Stimulated activated CD4-positive, alpha-beta T cell treated with anti-CD3 and anti-CD28 coated beads, Interleukin-4, amount 100 ng/mL, for 1 hour (primary cell): ENCODE measurements at regions not wholly inside any gene's neighbourhood (a gene's known extent, or its start where the extent isn't known, plus 50 kb on each side); places are given as distances from the start of the nearest gene placed in this dataset.
"Not testable (repeated sequence)": the region's sequence is repeated elsewhere in the genome, so short reads cannot be mapped to it uniquely, and the experiment has no call there.

Experiments
- DNase-seq: peaks from one replicate; pipeline ENCODE4 v3.0.0-alpha.2; 2020

DNA sequence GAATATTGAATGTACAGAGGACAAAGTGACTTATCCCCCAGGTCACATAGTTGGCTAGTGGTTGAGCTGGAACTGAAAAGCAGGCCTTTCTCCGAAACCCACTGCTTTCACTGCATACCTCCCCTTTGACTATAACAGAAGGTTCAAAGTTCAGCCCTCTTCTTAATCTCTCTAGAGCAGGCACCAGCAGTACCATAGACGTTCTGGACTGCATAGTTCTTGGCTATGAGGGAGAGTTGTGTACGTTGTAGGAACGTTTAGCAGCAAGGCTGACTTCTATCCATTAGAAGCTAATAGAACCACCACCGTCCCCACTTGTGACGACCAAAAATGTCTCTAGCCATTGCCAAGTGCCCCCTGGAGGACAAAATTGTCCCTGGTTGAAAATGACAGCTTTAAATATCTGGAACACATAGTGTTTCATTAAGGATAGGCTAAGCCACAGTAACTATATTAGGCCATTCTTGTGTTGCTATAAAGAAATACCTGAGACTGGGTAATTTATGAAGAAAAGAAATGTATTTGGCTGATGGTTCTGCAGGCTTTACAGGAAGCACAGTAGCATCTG, 123.8 kb upstream of the MTHFD1L start:
- DNase-seq: no peak

- DNase-seq: no peak
Measured at GRCh38 chr6:150744522-150745260, 120.8 kb upstream of the MTHFD1L start.

GRCh38 chr6:150745896-150746295, 119.6 kb upstream of the MTHFD1L start:
- DNase-seq: no peak

- no peak for DNase-seq
Measured at GRCh38 chr6:150747155-150747554, 118.3 kb upstream of the MTHFD1L start.

GRCh38 chr6:150749091-150749670, 116.3 kb upstream of the MTHFD1L start:
- no peak for DNase-seq

- DNase-seq: no peak
Measured at GRCh38 chr6:150751296-150751695, 114.2 kb upstream of the MTHFD1L start.

DNA sequence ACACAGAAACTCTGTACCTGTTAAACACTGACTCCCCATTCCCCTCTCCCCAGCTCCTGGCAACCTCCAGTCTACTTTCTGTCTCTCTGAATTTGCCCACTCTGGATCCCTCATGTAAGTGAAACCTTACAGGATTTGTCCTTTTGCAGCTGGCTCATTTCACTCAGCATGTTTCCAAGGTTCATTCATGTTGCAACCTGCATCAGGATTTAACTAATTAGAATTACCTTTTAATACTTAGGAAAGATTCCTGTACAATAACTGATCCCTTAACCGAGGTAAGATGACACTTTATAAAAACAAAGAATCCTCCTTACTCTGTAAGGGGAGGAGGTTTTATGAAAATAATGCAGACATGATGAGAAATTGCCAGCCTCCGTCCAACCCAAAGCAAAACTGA, 113.1 kb upstream of the MTHFD1L start:
- no peak for DNase-seq

GRCh38 chr6:150753371-150754064, 112.0 kb upstream of the MTHFD1L start:
- no peak for DNase-seq

DNA sequence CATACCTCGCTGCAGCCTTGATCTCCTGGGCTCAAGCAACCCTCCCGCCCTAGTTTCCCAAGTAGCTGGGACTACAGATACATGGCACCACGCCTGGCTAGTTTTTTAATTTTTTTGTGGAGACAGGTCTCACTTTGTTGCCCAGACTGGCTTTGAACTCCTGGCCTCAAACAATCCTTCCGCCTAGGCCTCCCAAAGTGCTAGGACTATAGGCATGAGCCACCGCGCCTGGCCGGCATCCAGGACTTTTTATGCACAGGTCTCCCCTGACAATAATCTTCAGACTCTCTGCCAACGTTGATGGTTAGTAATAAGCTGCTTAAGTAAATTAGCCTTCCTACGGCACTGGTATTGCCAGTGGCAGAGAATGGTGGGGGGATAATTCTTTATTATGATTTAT, 110.5 kb upstream of the MTHFD1L start:
- DNase-seq: no peak

GRCh38 chr6:150755524-150755923, 110.0 kb upstream of the MTHFD1L start:
- DNase-seq: no peak

DNA sequence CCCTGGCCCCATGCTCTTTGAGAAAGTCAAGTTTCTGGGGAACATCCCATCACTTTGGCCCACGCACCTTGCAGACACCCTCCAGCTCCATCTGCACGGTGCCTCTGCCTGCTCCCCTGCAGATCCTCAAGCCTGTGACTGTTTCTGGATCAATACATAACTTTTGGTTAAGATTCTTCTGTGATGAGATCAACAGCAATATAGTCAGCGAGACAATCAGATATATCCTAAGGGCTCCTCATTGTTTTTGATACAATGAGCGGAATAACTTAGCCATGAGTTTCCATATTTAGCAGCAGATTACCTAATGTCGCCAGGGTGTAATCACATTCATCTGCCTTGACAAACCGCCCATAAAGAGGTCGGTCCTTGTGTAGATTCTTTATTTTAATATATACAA, 109.3 kb upstream of the MTHFD1L start:
- no peak for DNase-seq

DNA sequence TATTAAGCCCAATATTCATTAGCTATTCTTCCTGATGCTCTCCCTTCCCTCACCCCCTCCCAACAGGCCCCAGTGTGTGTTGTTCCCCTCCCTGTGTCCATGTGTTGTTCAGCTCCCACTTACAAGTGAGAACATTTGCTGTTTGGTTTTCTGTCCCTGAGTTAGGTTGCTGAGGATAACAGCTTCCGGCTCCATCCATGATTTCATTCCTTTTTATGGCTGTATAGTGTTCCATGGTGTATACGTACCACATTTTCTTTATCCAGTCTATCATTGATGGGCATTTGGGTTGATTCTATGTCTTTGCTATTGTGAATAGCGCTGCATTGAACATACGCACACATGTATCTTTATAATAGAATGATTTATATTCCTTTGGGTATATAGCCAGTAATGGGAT, 107.7 kb upstream of the MTHFD1L start:
- not testable (repeated sequence) for DNase-seq

GRCh38 chr6:150759483-150759882, 106.0 kb upstream of the MTHFD1L start:
- no peak for DNase-seq

- DNase-seq: no peak
Measured at GRCh38 chr6:150761771-150762170, 103.7 kb upstream of the MTHFD1L start.

GRCh38 chr6:150764334-150765066, 101.0 kb upstream of the MTHFD1L start:
- no peak for DNase-seq

DNA sequence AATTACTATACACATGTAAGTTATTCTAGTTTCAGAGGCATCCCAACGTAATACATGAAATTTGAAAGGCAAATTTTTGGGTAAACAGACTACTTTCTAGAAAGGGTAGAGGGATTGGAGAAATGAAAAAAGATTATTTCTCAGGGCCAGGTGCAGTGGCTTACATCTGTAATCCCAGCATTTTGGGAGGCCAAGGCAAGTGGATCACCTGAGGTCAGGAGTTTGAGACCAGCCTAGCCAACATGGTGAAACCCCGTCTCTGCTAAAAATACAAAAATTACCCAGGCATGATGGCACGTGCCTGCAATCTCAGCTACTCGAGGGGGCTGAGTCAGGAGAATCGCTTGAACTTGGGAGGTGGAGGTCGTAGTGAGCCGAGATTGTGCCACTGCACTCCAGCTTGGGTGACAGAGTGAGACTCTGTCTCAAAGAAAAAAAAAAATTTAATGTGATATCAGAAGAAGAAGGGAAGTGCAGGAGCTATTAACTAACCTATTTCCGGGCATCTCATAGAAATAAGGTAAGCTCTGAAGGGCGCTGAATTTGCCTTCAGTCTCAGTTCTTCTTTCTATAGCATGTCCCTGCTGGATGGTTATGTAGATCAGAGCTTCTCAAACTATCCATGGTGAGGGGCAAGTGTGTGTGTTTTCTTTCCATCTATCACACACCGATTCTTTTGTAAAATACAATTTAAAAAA, 100.3 kb upstream of the MTHFD1L start:
- DNase-seq: no peak

DNA sequence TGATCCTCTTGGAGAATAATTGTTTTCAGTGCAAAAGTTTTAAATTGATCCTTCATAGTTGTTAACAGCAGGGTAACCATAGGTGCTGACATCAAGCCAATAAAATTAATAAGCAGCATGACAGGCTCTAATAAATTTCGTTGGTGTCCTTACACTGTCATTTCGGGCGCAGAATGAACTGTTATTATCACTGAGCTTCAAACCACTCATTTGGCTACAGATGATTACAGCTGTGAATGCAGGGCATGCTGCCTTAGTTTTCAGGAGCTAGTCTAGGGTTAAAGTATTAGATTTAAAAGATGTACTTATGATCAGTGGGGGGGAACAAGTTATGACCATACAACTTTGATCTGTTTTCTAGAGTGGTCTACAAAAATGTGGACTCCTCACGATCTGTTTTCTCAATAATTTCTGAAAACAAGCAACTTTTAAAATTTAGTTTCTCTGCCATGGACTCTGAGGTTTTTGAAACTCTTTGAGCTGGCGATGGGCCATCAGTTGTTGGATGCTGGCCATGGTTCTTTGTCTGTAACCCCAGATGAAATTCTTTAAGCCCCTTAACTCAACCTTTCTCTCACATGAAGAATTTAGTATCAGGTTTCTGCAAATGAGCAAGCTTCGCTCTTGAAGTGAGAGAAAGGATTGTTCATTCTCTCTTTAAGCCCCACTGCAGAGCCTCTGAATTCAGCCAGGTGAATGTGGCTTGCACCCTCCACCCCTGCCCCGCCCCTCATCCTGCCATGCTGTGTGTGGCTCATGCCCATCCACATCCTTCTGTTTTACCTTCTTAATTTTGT, 99.1 kb upstream of the MTHFD1L start:
- DNase-seq: no peak

GRCh38 chr6:150767161-150767560, 98.3 kb upstream of the MTHFD1L start:
- DNase-seq: no peak

- no peak for DNase-seq
Measured at GRCh38 chr6:150767571-150768018, 97.9 kb upstream of the MTHFD1L start.

DNA sequence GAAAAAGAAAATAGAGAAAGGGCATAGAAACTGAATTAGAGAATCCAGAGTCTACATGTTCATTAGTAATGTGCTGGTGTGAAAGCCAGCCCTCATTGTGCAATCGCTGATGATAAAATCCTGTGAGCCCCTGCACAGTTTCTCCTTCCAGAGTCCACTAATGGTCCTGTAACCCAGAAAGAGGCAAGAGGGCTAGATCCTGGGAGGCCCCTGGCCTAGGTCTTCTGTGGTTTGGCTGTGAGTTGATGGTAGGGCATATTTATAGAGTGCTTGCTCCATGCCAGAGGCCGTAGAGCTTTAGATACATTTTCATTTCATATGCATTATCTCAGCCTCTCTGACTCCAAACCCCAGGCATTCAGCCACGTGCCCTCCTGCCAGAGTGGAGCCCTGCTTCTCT, 94.9 kb upstream of the MTHFD1L start:
- DNase-seq: no peak

DNA sequence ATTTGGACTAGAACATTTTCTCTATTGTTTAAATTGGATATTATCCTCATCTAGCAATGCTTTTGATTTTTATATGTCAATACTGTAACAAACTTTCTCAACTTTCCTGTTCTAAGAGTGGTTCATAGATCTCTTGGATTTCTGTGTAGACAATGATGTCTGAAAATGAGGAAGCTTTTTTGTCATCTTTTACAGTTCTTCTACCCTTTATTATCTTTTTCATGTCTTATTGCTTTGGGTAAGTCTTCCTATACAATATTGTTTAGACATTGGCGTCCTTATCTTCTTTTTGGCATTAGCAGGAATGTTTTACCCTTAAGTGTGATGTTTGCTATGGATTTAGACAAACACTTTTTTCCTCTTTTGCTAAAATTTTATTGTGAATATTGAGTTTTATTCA, 91.5 kb upstream of the MTHFD1L start:
- DNase-seq: no peak
